MM.1S (cell line): ENCODE measurements at regions not wholly inside any gene's neighbourhood (a gene's known extent, or its start where the extent isn't known, plus 50 kb on each side); places are given as distances from the start of the nearest gene placed in this dataset.

Experiments
- CTCF ChIP-seq: fragments of 300-600 bp; sonication (generic); IDR thresholded peaks from 2 replicates; pipeline ENCODE4 v1.5.1; 2016; ENCODE audit warnings: antibody characterized with exemption, low read length, mixed read lengths
- EZH2 ChIP-seq: fragments of 300-600 bp; sonication (generic); optimal IDR thresholded peaks from 2 replicates; pipeline ENCODE3; 2017; ENCODE audit warnings: low read depth, mild to moderate bottlenecking, antibody characterized with exemption, low read length, mixed read lengths
- EZH2phosphoT487 ChIP-seq: fragments of 300-600 bp; sonication (generic); IDR thresholded peaks from 2 replicates; pipeline ENCODE4 v1.6.1; 2018; ENCODE audit warnings: antibody characterized with exemption, low read length

- TF ChIP-seq CTCF (no peak), EZH2phosphoT487 (no peak), EZH2 (no peak)
Observed at GRCh38 chr20:6566821-6567220, 200.7 kb upstream of the BMP2 start.
